HG03575 (cell line): ENCODE measurements at regions not wholly inside any gene's neighbourhood (a gene's known extent, or its start where the extent isn't known, plus 50 kb on each side); places are given as distances from the start of the nearest gene placed in this dataset.

Experiments used
- ATAC-seq: cut with Tn5 transposase; IDR thresholded peaks from one replicate; pipeline ENCODE4 v1.9.1; 2021; ENCODE audit not compliant: unreplicated experiment, insufficient number of reproducible peaks, low FRiP score; ENCODE audit errors: extremely low read depth

GRCh38 chr18:39039813-39040212 lies 1474.2 kb upstream of the CELF4 start:
- no peak for ATAC-seq

- ATAC-seq = no peak
These were observed 1472.3 kb upstream of the CELF4 start for GRCh38 chr18:39037925-39038324.

GRCh38 chr18:39033312-39033711 lies 1467.7 kb upstream of the CELF4 start:
- ATAC-seq = no peak

GRCh38 chr18:39031647-39032046 lies 1466.0 kb upstream of the CELF4 start:
- ATAC-seq = no peak

- no peak for ATAC-seq
These were observed 1464.6 kb upstream of the CELF4 start for GRCh38 chr18:39030124-39030655.

GRCh38 chr18:39025531-39025930 lies 1459.9 kb upstream of the CELF4 start:
- ATAC-seq = no peak

- ATAC-seq = no peak
These were observed 1454.4 kb upstream of the CELF4 start for GRCh38 chr18:39019989-39020388.

GRCh38 chr18:39007031-39007902 lies 1441.7 kb upstream of the CELF4 start:
- ATAC-seq = no peak

GRCh38 chr18:38996056-38996455 lies 1430.5 kb upstream of the CELF4 start:
- no peak for ATAC-seq

GRCh38 chr18:38993342-38993741 lies 1427.7 kb upstream of the CELF4 start:
- ATAC-seq = no peak

- no peak for ATAC-seq
These were observed 1419.4 kb upstream of the CELF4 start for GRCh38 chr18:38984968-38985367.

GRCh38 chr18:38982072-38982471 lies 1416.5 kb upstream of the CELF4 start:
- ATAC-seq = no peak

- ATAC-seq = no peak
These were observed 1415.8 kb upstream of the CELF4 start for GRCh38 chr18:38981389-38981788.

- ATAC-seq = no peak
These were observed 1414.8 kb upstream of the CELF4 start for GRCh38 chr18:38980420-38980819.

- ATAC-seq = no peak
These were observed 1407.0 kb upstream of the CELF4 start for GRCh38 chr18:38972571-38972970.

- no peak for ATAC-seq
These were observed 1406.3 kb upstream of the CELF4 start for GRCh38 chr18:38971881-38972280.

GRCh38 chr18:38966841-38967240 lies 1401.2 kb upstream of the CELF4 start:
- no peak for ATAC-seq

- ATAC-seq = no peak
These were observed 1398.5 kb upstream of the CELF4 start for GRCh38 chr18:38963943-38964660.

- ATAC-seq = no peak
These were observed 1396.3 kb upstream of the CELF4 start for GRCh38 chr18:38961880-38962279.

- no peak for ATAC-seq
These were observed 1392.1 kb upstream of the CELF4 start for GRCh38 chr18:38957736-38958135.
